Endothelial cell of umbilical vein (primary cell): ENCODE measurements at regions not wholly inside any gene's neighbourhood (a gene's known extent, or its start where the extent isn't known, plus 50 kb on each side); places are given as distances from the start of the nearest gene placed in this dataset.

Experiments used
- EZH2 ChIP-seq: IDR thresholded peaks from 2 replicates; pipeline ENCODE4 v1.6.1; 2012; ENCODE audit warnings: borderline replicate concordance, low read depth, mild to moderate bottlenecking, moderate library complexity, low read length, inconsistent platforms; ENCODE audit not compliant: severe bottlenecking
- GATA2 ChIP-seq: IDR thresholded peaks from 2 replicates; pipeline ENCODE4 v1.7.0; 2011; ENCODE audit warnings: low read depth, mild to moderate bottlenecking, moderate library complexity, mixed read lengths, low read length; ENCODE audit not compliant: insufficient read length, insufficient read depth
- POLR2A ChIP-seq: IDR thresholded peaks from 2 replicates; pipeline ENCODE4 v1.6.1; 2012; ENCODE audit warnings: low read depth, mild to moderate bottlenecking, control low read depth, low read length
- POLR2AphosphoS5 ChIP-seq: IDR thresholded peaks from 2 replicates; pipeline ENCODE4 v1.6.1; 2012; ENCODE audit warnings: low read depth, mild to moderate bottlenecking, control low read depth, low read length, moderate library complexity; ENCODE audit not compliant: insufficient read depth
- TF ChIP-seq, protein P1 (sequence below), 2 donors: IDR thresholded peaks; 1 replicate in 1 of 2; 2 replicates in 1 of 2; pipeline ENCODE4 v1.5.1; 2011; ENCODE audit warnings: low read length in 2 of 2, mild to moderate bottlenecking in 2 of 2, moderate library complexity in 2 of 2, control low read depth in 1 of 2, inconsistent platforms in 1 of 2, low read depth in 1 of 2; ENCODE audit not compliant: insufficient read depth in 1 of 2; ENCODE audit errors: extremely low read depth in 1 of 2

DNA sequence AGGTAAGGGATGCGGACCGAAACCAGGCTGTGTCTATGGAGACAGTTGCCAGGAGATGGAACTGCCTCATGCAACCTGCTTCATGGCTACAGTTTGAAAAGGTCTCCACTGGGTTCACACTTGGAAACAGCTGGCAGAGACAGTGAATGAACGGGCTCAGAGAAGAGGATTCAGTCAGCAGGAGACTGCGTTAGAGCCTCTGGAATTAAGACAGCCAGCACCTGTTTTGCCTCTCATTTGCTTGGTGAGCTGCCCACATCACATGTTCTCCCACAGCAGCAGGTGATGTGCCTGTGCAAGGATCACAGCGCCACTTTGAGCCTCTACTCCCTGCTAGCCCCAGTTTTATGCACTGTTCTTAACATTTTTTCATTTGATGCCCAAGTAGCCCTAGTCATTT lies 321.0 kb downstream of the PLPP3 start:
- TF ChIP-seq POLR2AphosphoS5 = no peak
- TF ChIP-seq EZH2 = no peak
- no peak for TF ChIP-seq GATA2
- TF ChIP-seq POLR2A = no peak
- TF ChIP-seq, protein P1, sequence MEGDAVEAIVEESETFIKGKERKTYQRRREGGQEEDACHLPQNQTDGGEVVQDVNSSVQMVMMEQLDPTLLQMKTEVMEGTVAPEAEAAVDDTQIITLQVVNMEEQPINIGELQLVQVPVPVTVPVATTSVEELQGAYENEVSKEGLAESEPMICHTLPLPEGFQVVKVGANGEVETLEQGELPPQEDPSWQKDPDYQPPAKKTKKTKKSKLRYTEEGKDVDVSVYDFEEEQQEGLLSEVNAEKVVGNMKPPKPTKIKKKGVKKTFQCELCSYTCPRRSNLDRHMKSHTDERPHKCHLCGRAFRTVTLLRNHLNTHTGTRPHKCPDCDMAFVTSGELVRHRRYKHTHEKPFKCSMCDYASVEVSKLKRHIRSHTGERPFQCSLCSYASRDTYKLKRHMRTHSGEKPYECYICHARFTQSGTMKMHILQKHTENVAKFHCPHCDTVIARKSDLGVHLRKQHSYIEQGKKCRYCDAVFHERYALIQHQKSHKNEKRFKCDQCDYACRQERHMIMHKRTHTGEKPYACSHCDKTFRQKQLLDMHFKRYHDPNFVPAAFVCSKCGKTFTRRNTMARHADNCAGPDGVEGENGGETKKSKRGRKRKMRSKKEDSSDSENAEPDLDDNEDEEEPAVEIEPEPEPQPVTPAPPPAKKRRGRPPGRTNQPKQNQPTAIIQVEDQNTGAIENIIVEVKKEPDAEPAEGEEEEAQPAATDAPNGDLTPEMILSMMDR (IDR thresholded peaks at IDR 0.05; ENCODE audit: extremely low read depth in 1 of 2, insufficient read depth in 1 of 2, low read depth in 1 of 2, low read length in 2 of 2) = no peak
